Mucosa of descending colon (tissue), 3 donors: ENCODE measurements at regions not wholly inside any gene's neighbourhood (a gene's known extent, or its start where the extent isn't known, plus 50 kb on each side); places are given as distances from the start of the nearest gene placed in this dataset.
"Not testable (repeated sequence)": the region's sequence is repeated elsewhere in the genome, so short reads cannot be mapped to it uniquely, and the experiment has no call there.

Experiments
- ATAC-seq: fragments of 200-7000 bp; cut with Tn5 transposase; one replicate; pipeline ENCODE4 v1.9.1; 2020; ENCODE audit warnings: mild to moderate bottlenecking, moderate library complexity
- DNase-seq, 3 donors: peaks; one replicate each; pipeline ENCODE4 v3.0.0-alpha.2; 2020
- H3K36me3 ChIP-seq: fragments of 200-600 bp; one replicate; pipeline ENCODE4 v1.8.0; 2021; ENCODE audit warnings: low read depth, mild to moderate bottlenecking
- H3K4me1 ChIP-seq: fragments of 200-600 bp; one replicate; pipeline ENCODE4 v1.8.0; 2021; ENCODE audit warnings: low read depth, mild to moderate bottlenecking
- H3K4me3 ChIP-seq: fragments of 200-600 bp; one replicate; pipeline ENCODE4 v1.8.0; 2021; ENCODE audit warnings: mild to moderate bottlenecking
- H3K9me3 ChIP-seq: fragments of 200-600 bp; one replicate; pipeline ENCODE4 v1.8.0; 2021; ENCODE audit warnings: mild to moderate bottlenecking
- intact Hi-C, 2 donors: fragments of 100-400 bp; cut with DNase I in 1 of 2; cut with micrococcal nuclease in 1 of 2; formaldehyde crosslinking; loops; one replicate each; pipeline versions ENCODE4 v1.11.0 to v1.11.1; 2022; cut with DNase I, micrococcal nuclease
- TF ChIP-seq, protein P1 (sequence below): fragments of 200-600 bp; IDR thresholded peaks from one replicate; pipeline ENCODE4 v1.8.0; 2022; ENCODE audit warnings: antibody characterized with exemption, mild to moderate bottlenecking
- donor health status: DM: no; HTN: no; CAD: no; lungs with moderate emphysema.
- donor health status: DM: no; HTN: no; CAD: no.
- donor health status: DM: no; HTN: yes; CAD: no.

DNA sequence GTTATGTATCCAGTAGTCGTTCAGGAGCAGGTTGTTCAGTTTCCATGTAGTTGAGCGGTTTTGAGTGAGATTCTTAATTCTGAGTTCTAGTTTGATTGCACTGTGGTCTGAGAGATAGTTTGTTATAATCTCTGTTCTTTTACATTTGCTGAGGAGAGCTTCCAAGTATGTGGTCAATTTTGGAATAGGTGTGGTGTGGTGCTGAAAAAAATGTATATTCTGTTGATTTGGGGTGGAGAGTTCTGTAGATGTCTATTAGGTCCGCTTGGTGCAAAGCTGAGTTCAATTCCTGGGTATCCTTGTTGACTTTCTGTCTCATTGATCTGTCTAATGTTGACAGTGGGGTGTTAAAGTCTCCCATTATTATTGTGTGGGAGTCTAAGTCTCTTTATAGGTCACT is 68.6 kb upstream of the IZUMO1R start:
- H3K4me1 ChIP-seq, ATAC-seq, H3K36me3 ChIP-seq, DNase-seq, intact Hi-C loops, H3K4me3 ChIP-seq: not testable (repeated sequence)
- peaks cover 27% of the 10 kb centered on the region for H3K9me3 ChIP-seq

DNA sequence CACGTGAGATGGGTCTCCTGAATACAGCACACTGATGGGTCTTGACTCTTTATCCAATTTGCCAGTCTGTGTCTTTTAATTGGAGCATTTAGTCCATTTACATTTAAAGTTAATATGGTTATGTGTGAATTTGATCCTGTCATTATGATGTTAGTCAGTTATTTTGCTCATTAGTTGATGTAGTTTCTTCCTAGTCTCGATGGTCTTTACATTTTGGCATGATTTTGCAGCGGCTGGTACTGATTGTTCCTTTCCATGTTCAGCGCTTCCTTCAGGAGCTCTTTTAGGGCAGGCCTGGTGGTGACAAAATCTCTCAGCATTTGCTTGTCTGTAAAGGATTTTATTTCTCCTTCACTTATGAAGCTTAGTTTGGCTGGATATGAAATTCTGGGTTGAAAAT is 68.0 kb upstream of the IZUMO1R start:
- H3K4me3 ChIP-seq, H3K4me1 ChIP-seq, DNase-seq, H3K36me3 ChIP-seq, intact Hi-C loops, ATAC-seq: not testable (repeated sequence)
- peaks cover 27% of the 10 kb centered on the region for H3K9me3 ChIP-seq

DNA sequence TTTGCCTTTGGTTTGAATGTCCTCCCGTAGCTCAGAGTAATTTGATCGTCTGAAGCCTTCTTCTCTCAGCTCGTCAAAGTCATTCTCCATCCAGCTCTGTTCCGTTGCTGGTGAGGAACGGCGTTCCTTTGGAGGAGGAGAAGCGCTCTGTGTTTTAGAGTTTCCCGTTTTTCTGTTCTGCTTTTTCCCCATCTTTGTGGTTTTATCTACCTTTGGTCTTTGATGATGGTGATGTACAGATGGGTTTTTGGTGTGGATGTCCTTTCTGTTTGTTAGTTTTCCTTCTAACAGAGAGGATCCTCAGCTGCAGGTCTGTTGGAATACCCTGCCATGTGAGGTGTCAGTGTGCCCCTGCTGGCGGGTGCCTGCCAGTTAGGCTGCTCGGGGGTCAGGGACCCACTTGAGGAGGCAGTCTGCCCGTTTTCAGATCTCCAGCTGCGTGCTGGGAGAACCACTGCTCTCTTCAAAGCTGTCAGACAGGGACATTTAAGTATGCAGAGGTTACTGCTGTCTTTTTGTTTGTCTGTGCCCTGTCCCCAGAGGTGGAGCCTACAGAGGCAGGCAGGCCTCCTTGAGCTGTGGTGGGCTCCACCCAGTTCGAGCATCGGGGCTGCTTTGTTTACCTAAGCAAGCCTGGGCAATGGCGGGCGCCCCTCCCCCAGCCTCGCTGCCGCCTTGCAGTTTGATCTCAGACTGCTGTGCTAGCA is 66.8 kb upstream of the IZUMO1R start:
- ATAC-seq, intact Hi-C loops, H3K4me1 ChIP-seq, H3K36me3 ChIP-seq, H3K4me3 ChIP-seq: not testable (repeated sequence)
- H3K9me3 ChIP-seq: peaks cover 27% of the 10 kb centered on the region
- DNase-seq: peak in 2 of 3 donors; percentile 20 to 66

DNA sequence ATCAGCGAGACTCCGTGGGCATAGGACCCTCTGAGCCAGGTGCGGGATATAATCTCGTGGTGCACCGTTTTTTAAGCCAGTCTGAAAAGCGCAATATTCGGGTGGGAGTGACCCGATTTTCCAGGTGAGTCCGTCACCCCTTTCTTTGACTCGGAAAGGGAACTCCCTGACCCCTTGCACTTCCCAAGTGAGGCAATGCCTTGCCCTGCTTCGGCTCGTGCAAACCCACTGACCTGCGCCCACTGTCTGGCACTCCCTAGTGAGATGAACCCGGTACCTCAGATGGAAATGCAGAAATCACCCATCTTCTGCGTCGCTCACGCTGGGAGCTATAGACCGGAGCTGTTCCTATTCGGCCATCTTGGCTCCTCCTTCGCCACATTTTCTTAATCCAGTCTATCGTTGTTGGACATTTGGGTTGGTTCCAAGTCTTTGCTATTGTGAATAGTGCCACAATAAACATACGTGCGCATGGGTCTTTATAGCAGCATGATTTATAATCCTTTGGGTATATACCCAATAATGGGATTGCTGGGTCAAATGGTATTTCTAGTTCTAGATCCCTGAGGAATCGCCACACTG is 66.1 kb upstream of the IZUMO1R start:
- intact Hi-C loops, H3K4me3 ChIP-seq, ATAC-seq, H3K4me1 ChIP-seq, H3K36me3 ChIP-seq: not testable (repeated sequence)
- peak in 1 of 3 donors; percentile 72 for DNase-seq
- H3K9me3 ChIP-seq: peaks cover 27% of the 10 kb centered on the region

DNA sequence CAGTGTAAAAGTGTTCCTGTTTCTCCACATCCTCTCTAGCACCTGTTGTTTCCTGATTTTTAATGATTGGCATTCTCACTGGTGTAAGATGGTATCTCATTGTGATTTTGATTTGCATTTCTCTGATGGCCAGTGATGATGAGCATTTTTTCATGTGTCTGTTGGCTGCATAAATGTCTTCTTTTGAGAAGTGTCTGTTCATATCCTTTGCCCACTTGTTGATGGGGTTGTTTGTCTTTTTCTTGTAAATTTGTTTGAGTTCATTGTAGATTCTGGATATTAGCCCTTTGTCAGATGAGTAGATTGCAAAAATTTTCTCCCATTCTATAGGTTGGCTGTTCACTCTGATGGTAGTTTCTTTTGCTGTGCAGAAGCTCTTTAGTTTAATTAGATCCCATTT is 65.6 kb upstream of the IZUMO1R start:
- DNase-seq, intact Hi-C loops, H3K4me1 ChIP-seq, ATAC-seq, H3K4me3 ChIP-seq, H3K36me3 ChIP-seq: not testable (repeated sequence)
- peaks cover 27% of the 10 kb centered on the region for H3K9me3 ChIP-seq

DNA sequence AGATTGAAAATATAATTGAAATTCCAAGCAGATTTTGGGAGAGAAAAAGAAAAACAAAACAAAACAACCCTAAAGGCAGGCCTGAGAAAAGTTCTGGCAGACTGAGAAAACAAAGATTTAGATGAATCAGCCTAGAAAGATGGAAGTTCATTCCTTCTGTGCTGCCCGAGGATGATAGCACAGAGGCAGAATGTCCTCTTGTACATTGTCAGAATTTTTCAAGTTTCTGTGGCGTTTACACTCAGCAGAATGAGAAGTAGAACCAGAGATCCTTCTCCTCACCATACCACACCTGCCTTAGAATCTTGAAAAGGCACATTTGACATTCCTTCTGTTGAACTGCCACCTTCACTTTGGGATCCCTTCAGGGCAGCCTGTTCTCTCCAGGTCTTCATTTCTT is 62.5 kb upstream of the IZUMO1R start:
- ATAC-seq (no peak), DNase-seq (no peak)
- Histone ChIP-seq H3K36me3 (no peaks in the 10 kb centered on the region), H3K4me1 (no peaks in the 10 kb centered on the region), H3K9me3 (peaks cover 17% of the 10 kb centered on the region), H3K4me3 (no peak overlapping the region)
- TF ChIP-seq, protein P1, sequence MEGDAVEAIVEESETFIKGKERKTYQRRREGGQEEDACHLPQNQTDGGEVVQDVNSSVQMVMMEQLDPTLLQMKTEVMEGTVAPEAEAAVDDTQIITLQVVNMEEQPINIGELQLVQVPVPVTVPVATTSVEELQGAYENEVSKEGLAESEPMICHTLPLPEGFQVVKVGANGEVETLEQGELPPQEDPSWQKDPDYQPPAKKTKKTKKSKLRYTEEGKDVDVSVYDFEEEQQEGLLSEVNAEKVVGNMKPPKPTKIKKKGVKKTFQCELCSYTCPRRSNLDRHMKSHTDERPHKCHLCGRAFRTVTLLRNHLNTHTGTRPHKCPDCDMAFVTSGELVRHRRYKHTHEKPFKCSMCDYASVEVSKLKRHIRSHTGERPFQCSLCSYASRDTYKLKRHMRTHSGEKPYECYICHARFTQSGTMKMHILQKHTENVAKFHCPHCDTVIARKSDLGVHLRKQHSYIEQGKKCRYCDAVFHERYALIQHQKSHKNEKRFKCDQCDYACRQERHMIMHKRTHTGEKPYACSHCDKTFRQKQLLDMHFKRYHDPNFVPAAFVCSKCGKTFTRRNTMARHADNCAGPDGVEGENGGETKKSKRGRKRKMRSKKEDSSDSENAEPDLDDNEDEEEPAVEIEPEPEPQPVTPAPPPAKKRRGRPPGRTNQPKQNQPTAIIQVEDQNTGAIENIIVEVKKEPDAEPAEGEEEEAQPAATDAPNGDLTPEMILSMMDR: no peak
- intact Hi-C loops: no loop called here

DNA sequence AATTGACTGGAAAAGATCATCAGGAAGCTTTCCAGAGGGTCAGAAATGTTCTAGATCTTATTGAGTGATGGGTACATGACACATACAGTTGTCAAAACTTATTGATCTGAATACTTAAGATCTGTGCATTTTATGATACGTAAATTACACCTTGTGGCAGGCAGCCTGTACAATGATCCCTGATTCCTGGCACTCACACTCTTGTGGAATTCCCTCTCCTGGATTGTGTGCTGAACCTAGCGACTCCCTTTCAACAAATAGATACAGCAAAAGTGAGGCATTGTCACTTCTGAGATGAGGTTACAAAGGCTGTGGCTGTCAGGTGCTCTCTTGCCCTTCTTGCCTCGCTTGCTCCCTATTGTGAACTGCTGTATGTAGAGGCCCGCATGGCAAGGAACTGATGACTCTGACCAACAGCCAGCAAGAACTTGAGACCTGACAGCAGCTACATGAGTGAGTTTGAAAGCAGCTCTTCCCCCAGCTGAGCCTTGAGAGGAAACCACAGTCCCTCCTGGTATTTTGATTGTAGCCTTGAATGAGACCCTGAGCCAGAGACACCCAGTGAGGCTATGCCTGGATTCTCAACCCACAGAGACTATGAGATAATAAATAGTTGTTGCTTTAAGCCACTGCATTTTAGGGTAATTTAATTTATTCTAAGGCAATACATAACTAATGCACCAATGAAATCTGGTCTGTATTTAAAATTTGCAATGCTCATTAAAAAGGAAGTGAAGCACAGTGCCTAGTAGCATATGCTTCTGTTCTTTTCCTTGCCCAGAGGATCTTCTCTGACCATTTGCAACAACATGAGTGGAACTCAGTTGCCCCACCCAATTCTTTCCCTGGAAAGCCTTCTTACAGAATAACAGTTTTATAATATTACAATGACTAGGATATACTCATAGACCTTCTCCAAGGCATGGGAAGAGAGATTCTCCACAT is 60.5 kb upstream of the IZUMO1R start:
- Histone ChIP-seq H3K36me3 (no peaks in the 10 kb centered on the region), H3K4me1 (no peaks in the 10 kb centered on the region), H3K4me3 (no peak overlapping the region), H3K9me3 (peaks cover 2% of the 10 kb centered on the region)
- TF ChIP-seq, protein P1: no peak
- DNase-seq: no peak
- no peak for ATAC-seq
- intact Hi-C loops: no loop called here

DNA sequence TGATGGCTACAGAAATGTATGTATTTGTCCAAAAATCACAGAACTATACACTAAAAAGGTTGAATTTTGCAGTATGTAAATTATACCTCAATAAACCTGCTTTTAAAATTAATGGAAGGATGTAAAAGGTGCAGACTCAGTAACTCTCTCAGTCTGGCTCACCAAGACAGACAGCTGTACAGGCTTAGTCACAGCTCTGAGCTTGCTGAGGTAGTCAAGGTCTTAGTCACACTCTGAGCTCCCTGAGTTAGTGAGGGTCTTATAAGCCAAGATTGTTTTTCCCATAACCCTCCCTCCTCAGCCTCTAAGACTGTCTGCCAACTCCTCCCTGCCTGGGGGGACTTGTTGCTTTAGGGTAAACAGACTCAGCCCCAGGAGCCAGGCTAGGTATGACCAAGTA is 59.3 kb upstream of the IZUMO1R start:
- DNase-seq (no peak), ATAC-seq (no peak)
- TF ChIP-seq, protein P1: no peak
- intact Hi-C loops: no loop called here
- H3K4me1 ChIP-seq: no peaks in the 10 kb centered on the region
- H3K36me3 ChIP-seq: no peaks in the 10 kb centered on the region
- H3K9me3 ChIP-seq: no peaks in the 10 kb centered on the region
- no peak overlapping the region for H3K4me3 ChIP-seq

DNA sequence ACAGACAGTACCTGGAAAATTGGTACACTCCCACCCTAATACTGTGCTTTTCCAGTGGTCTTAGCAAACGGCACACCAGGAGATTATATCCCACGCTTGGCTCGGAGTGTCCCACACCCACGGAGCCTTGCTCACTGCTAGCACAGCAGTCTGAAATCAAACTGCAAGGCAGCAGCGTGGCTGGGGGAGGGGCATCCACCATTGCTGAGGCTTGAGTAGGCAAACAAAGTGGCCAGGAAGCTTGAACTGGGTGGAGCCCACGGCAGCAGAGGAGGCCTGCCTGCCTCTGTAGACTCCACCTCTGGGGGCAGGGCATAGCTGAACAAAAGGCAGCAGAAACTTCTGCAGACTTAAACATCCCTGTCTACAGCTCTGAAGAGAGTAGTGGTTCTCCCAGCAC is 56.1 kb upstream of the IZUMO1R start:
- H3K4me3 ChIP-seq, DNase-seq, H3K4me1 ChIP-seq, ATAC-seq, H3K36me3 ChIP-seq, intact Hi-C loops, H3K9me3 ChIP-seq: not testable (repeated sequence)
